Ovary (tissue), 7 donors: ENCODE measurements at regions not wholly inside any gene's neighbourhood (a gene's known extent, or its start where the extent isn't known, plus 50 kb on each side); places are given as distances from the start of the nearest gene placed in this dataset.

Source experiments
- DNase-seq, 5 donors: peaks; one replicate each; pipeline ENCODE4 v3.0.0-alpha.2; 2019 to 2020
- H3K27ac ChIP-seq, 2 donors: fragments of 200-600 bp; one replicate each; pipeline versions ENCODE4 v1.5.1 to v1.8.0; 2019 to 2022
- H3K27me3 ChIP-seq: fragments of 200-600 bp; one replicate; pipeline ENCODE4 v1.8.0; 2022
- H3K36me3 ChIP-seq: fragments of 200-600 bp; sonication (generic); one replicate; pipeline ENCODE4 v1.5.1; 2019
- H3K4me1 ChIP-seq: one replicate; pipeline ENCODE4 v1.8.1; 2013; ENCODE audit warnings: mild to moderate bottlenecking, moderate library complexity; ENCODE audit not compliant: insufficient read depth
- H3K4me3 ChIP-seq: fragments of 200-600 bp; sonication (generic); one replicate; pipeline ENCODE4 v1.5.1; 2017
- H3K9me3 ChIP-seq, 2 donors: fragments of 200-600 bp in 1 of 2; sonication (generic) in 1 of 2; one replicate each; pipeline versions ENCODE4 v1.5.1 to v1.8.1; 2013 to 2019; ENCODE audit warnings: mild to moderate bottlenecking in 1 of 2, moderate library complexity in 1 of 2
- EP300 ChIP-seq: sonication (generic); formaldehyde crosslinking; IDR thresholded peaks from one replicate; pipeline ENCODE4 v1.6.1; 2017; ENCODE audit warnings: antibody characterized with exemption
- POLR2A ChIP-seq: fragments of 450-650 bp; IDR thresholded peaks from one replicate; pipeline ENCODE4 v1.6.1; 2017; ENCODE audit warnings: antibody characterized with exemption, mild to moderate bottlenecking, moderate library complexity
- WGBS, 3 donors: extraction: QIAGEN DNeasy Blood & Tissue Kit in 1 of 3; methylation state at CpG; one replicate each; pipeline versions ENCODE4 v1.1.5 to v1.1.7; 2013 to 2017; 5-methylcytosine and 5-hydroxymethylcytosine counted together
- intact Hi-C, 4 donors: fragments of 100-400 bp; cut with DNase I; formaldehyde crosslinking; loops; one replicate each; pipeline versions ENCODE4 v1.11.0 to v1.15.1; 2022 to 2023
- TF ChIP-seq, protein P1 (sequence below), 3 donors: fragments of 450-650 bp in 2 of 3; fragments of 200-600 bp in 1 of 3; IDR thresholded peaks; one replicate each; pipeline versions ENCODE4 v1.5.1 to v1.8.0; 2016 to 2022; ENCODE audit warnings: antibody characterized with exemption in 3 of 3, mild to moderate bottlenecking in 1 of 3
- donor health status: DM: no; HTN: no; CAD: no; lungs with moderate emphysema.
- donor health status: DM: no; HTN: no; CAD: no.
- donor health status: Bipolar disorder and iron deficiency.
- donor health status: DM: no; HTN: no; CAD: no.
- donor health status: DM: yes; HTN: yes; CAD: no.

DNA sequence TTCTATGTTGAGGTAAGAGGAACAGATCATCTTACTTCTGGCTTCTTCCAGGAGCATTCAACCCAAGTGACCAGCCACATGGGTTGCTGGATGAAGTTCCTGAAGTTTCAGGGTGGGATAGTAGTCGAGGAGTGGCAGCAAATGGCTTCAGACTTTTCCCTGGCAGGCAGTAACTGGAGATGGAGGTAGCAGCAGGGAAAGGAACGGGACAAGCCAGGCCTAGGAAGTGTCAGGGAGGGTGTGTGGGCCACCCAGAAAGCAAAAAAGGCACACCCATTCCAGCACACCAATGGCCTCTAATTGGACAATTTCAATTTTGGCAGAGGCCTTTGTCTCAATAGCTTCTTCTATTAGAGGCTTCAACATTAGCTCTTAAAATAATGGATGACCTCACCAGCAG is 498.6 kb upstream of the ATP11B start:
- Histone ChIP-seq H3K4me3 (no peak overlapping the region), H3K27ac (no peak overlapping the region), H3K4me1 (no peaks in the 10 kb centered on the region), H3K9me3 (no peaks in the 10 kb centered on the region), H3K36me3 (no peaks in the 10 kb centered on the region), H3K27me3 (no peaks in the 10 kb centered on the region)
- TF ChIP-seq POLR2A (no peak), EP300 (no peak)
- TF ChIP-seq, protein P1, sequence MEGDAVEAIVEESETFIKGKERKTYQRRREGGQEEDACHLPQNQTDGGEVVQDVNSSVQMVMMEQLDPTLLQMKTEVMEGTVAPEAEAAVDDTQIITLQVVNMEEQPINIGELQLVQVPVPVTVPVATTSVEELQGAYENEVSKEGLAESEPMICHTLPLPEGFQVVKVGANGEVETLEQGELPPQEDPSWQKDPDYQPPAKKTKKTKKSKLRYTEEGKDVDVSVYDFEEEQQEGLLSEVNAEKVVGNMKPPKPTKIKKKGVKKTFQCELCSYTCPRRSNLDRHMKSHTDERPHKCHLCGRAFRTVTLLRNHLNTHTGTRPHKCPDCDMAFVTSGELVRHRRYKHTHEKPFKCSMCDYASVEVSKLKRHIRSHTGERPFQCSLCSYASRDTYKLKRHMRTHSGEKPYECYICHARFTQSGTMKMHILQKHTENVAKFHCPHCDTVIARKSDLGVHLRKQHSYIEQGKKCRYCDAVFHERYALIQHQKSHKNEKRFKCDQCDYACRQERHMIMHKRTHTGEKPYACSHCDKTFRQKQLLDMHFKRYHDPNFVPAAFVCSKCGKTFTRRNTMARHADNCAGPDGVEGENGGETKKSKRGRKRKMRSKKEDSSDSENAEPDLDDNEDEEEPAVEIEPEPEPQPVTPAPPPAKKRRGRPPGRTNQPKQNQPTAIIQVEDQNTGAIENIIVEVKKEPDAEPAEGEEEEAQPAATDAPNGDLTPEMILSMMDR (IDR thresholded peaks at IDR 0.05), result no peak
- intact Hi-C loops, result no loop called here
- 58 to 72% (median 58%) methylated on average over 2 of the region's 2 CpGs for WGBS, 3 donors
- no peak for DNase-seq

DNA sequence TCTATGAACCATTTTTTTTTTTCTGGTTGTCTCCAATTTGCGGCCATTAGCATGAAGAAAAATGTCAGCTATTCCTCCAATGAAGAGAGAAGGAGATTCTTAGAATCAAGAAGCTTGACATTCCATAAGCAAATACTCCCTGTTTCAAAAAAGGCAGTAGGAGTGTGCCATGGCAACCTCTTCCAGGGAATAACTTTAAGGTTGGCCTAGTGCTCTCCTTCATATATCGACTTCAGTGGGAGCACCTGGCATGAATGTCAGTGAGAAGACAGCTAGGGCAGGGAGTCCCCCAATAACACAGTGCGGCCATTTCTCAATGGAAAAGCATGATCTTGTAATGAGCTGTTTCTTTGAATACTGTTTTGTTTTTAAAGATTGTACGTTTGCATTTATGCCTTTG is 493.0 kb upstream of the ATP11B start:
- no peaks in the 10 kb centered on the region for H3K4me1 ChIP-seq
- DNase-seq, result no peak
- no peak overlapping the region for H3K4me3 ChIP-seq
- 72 to 78% (median 72%) methylated on average over 4 of the region's 4 CpGs for WGBS, 3 donors
- H3K27me3 ChIP-seq, result no peaks in the 10 kb centered on the region
- intact Hi-C loops, result no loop called here
- no peaks in the 10 kb centered on the region for H3K36me3 ChIP-seq
- TF ChIP-seq POLR2A, result no peak
- TF ChIP-seq, protein P1 (IDR thresholded peaks at IDR 0.05), result no peak
- no peak for TF ChIP-seq EP300
- no peaks in the 10 kb centered on the region for H3K9me3 ChIP-seq
- no peak overlapping the region for H3K27ac ChIP-seq

DNA sequence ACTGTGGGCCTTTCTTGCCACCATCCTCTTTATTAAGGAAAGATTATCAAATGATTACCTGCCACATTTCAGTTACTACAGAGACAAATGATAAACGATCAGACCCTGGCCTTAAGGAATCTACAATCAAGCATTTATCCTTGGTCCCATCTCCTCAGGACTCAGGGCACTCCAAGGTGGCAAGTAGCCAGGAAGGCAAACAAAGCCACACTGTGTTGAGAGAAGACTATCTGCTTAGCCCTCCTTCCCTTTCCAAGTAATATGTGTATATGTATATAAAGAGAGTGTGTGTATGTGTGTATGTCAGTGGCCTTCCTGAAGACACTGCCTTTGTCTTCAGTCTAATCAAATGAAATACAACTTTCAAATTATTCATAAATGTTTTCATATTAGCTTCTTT is 490.1 kb upstream of the ATP11B start:
- no peaks in the 10 kb centered on the region for H3K27me3 ChIP-seq
- no peak overlapping the region for H3K27ac ChIP-seq
- DNase-seq, result no peak
- 45 to 71% (median 52%) methylated on average over 1 of the region's 1 CpG for WGBS, 3 donors
- no peaks in the 10 kb centered on the region for H3K4me1 ChIP-seq
- intact Hi-C loops, result no loop called here
- H3K9me3 ChIP-seq, result no peaks in the 10 kb centered on the region
- no peak overlapping the region for H3K4me3 ChIP-seq
- TF ChIP-seq, protein P1 (IDR thresholded peaks at IDR 0.05), result no peak
- TF ChIP-seq POLR2A (no peak), EP300 (no peak)
- no peaks in the 10 kb centered on the region for H3K36me3 ChIP-seq

DNA sequence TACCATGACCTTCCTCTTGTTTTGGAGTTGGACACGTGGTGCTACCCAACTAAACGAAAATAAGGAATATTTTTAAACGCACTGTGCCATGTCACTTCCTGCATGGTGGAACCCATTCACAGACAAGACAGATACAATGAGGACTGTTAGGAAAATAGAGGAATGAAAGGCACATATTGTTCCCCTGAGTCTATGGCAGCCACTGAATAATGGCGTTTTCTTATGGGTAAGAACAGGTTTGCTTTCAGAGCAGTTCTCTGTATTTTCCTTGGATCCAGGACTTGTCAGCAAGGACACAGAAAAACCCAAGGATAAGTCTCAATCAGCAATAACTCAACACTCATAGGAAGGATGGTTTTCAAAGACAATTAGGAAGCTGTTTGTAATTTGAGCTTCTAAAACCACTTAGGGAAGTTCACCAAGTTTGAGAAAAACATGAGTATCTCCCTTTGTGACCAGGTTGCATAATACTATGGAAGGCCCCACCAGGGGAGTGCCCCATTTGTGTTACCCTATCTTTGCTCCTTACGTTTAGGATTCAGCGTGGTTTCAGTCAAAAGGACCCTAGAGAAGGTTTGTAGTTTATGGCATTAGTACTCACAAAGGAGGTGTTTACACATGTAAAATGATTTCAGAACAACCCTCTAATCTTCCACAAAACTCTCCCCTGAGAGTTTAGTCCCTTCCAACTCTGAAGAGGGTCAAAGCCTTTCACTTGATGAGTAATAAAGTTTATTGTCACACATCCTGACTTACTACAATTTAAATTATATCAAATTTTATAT is 487.2 kb upstream of the ATP11B start:
- 63 to 71% (median 65%) methylated on average over 6 of the region's 6 CpGs for WGBS, 3 donors
- DNase-seq, result no peak
- Histone ChIP-seq H3K4me1 (no peaks in the 10 kb centered on the region), H3K9me3 (no peaks in the 10 kb centered on the region), H3K27ac (no peak overlapping the region), H3K36me3 (no peaks in the 10 kb centered on the region), H3K4me3 (no peak overlapping the region), H3K27me3 (no peaks in the 10 kb centered on the region)
- TF ChIP-seq, protein P1 (IDR thresholded peaks at IDR 0.05), result no peak
- no peak for TF ChIP-seq POLR2A
- TF ChIP-seq EP300, result no peak
- intact Hi-C loops, result no loop called here
